Neural crest cell (in vitro differentiated cells): ENCODE measurements at regions not wholly inside any gene's neighbourhood (a gene's known extent, or its start where the extent isn't known, plus 50 kb on each side); places are given as distances from the start of the nearest gene placed in this dataset.

Experiments used
- DNase-seq: peaks from one replicate; pipeline ENCODE4 v3.0.0; 2021; ENCODE audit warnings: low read depth, mixed read lengths, low spot score
- H3K27ac Mint-ChIP-seq: one replicate; pipeline ENCODE4 v1.8.0; 2021; ENCODE audit warnings: mild to moderate bottlenecking, mixed read lengths; ENCODE audit not compliant: unreplicated experiment
- H3K27me3 Mint-ChIP-seq: 2 replicates; pipeline ENCODE4 v1.8.0; 2021; ENCODE audit warnings: low read depth, mild to moderate bottlenecking, mixed read lengths
- H3K36me3 Mint-ChIP-seq: 2 replicates; pipeline ENCODE4 v1.8.0; 2021; ENCODE audit warnings: low read depth, mild to moderate bottlenecking, mixed read lengths
- H3K4me1 Mint-ChIP-seq: 2 replicates; pipeline ENCODE4 v1.8.0; 2021; ENCODE audit warnings: mixed read lengths
- H3K4me3 Mint-ChIP-seq: one replicate; pipeline ENCODE4 v1.8.0; 2021; ENCODE audit warnings: mild to moderate bottlenecking, mixed read lengths
- H3K9me3 Mint-ChIP-seq: 2 replicates; pipeline ENCODE4 v1.8.0; 2021; ENCODE audit warnings: mixed read lengths
- TF ChIP-seq, protein P1 (sequence below): fragments of 200-600 bp; sonication (generic); conservative IDR thresholded peaks from 2 replicates; pipeline ENCODE4 v1.5.0; 2021; ENCODE audit warnings: antibody characterized with exemption, mild to moderate bottlenecking

DNA sequence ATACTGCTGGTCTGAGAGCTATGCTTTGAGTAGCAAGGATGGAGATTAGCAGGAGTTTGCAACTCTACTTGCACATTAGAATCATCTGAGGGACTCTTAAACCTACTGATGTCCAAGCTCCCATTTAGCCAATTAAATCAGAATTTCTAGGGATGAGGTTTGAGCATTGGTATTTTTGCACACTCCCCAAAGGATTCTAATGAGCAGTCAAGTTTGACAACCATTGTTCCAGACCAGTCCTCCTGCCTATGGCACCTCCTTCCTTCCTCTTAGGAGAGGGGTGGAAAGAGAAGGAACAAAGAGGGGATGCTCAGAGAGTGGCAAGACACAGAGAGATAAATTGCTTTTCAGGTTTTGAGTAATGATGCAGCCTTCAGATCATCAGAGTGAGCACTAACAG is 275.5 kb upstream of the ROPN1 start:
- Mint-ChIP-seq H3K36me3 (no peaks in the 10 kb centered on the region), H3K27ac (no peak overlapping the region), H3K4me3 (peak overlapping the region; percentile 24), H3K4me1 (peaks cover 52% of the 10 kb centered on the region), H3K9me3 (no peaks in the 10 kb centered on the region), H3K27me3 (no peaks in the 10 kb centered on the region)
- TF ChIP-seq, protein P1, sequence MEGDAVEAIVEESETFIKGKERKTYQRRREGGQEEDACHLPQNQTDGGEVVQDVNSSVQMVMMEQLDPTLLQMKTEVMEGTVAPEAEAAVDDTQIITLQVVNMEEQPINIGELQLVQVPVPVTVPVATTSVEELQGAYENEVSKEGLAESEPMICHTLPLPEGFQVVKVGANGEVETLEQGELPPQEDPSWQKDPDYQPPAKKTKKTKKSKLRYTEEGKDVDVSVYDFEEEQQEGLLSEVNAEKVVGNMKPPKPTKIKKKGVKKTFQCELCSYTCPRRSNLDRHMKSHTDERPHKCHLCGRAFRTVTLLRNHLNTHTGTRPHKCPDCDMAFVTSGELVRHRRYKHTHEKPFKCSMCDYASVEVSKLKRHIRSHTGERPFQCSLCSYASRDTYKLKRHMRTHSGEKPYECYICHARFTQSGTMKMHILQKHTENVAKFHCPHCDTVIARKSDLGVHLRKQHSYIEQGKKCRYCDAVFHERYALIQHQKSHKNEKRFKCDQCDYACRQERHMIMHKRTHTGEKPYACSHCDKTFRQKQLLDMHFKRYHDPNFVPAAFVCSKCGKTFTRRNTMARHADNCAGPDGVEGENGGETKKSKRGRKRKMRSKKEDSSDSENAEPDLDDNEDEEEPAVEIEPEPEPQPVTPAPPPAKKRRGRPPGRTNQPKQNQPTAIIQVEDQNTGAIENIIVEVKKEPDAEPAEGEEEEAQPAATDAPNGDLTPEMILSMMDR = no peak
- DNase-seq = no peak

GRCh38 chr3:124268355-124268754 is 276.4 kb upstream of the ROPN1 start:
- no peak overlapping the region for H3K4me3 Mint-ChIP-seq
- no peaks in the 10 kb centered on the region for H3K27me3 Mint-ChIP-seq
- no peaks in the 10 kb centered on the region for H3K36me3 Mint-ChIP-seq
- no peaks in the 10 kb centered on the region for H3K9me3 Mint-ChIP-seq
- H3K27ac Mint-ChIP-seq = peak overlapping the region; percentile 73
- H3K4me1 Mint-ChIP-seq = peaks cover 51% of the 10 kb centered on the region
- no peak for DNase-seq
- TF ChIP-seq, protein P1 = no peak

DNA sequence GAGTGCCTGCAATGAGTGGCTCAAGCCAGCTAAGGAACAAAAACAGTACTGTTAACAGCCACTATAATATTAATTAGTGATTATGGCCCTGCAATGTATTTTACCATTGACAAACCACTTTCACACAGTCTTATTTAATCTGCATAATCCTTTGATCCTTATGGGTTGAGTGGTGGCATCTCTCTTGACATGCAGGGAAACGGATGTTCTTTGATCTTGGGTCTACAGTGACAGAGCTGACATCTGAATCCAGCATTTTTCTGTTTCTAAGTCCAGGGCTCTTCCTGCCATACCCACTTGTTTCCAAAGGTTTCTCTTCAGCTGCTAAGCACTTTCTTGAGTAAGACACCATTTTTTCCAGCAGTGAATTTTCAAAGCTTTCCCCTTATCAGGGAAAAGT is 277.7 kb upstream of the ROPN1 start:
- Mint-ChIP-seq H3K4me3 (no peak overlapping the region), H3K4me1 (peaks cover 51% of the 10 kb centered on the region), H3K9me3 (no peaks in the 10 kb centered on the region), H3K36me3 (no peaks in the 10 kb centered on the region), H3K27ac (no peak overlapping the region), H3K27me3 (no peaks in the 10 kb centered on the region)
- TF ChIP-seq, protein P1 = no peak
- no peak for DNase-seq

DNA sequence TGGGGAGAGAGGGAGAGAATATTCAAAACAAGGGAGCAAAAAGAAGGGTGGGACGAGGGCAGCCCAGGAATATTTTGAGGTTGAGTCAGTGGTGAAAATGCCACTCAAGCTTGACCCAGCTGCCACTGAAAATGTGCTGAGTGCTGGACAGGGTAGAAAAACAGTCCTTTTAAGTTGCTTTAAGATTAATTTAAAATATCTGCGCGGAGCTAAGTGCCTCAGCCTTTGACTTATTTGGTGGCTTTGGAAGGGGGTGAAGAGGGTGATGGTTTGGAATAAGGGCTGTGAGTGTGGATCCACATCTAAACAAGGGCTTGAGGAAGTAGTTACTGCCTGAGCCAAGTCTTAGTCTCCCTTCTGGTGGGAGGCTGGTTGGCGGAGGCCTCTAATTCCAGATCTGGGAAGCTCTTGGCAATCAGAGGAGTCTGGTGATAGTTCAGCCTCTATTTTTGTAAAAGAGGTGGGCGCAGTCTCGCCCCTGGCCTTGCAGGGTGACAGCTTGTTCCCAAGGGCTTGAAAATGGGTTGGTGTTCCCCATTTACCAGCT is 280.8 kb upstream of the ROPN1 start:
- Mint-ChIP-seq H3K36me3 (no peaks in the 10 kb centered on the region), H3K27ac (peak overlapping the region; percentile 87), H3K27me3 (no peaks in the 10 kb centered on the region), H3K4me1 (peaks cover 47% of the 10 kb centered on the region), H3K4me3 (no peak overlapping the region), H3K9me3 (no peaks in the 10 kb centered on the region)
- TF ChIP-seq, protein P1 = no peak
- no peak for DNase-seq

DNA sequence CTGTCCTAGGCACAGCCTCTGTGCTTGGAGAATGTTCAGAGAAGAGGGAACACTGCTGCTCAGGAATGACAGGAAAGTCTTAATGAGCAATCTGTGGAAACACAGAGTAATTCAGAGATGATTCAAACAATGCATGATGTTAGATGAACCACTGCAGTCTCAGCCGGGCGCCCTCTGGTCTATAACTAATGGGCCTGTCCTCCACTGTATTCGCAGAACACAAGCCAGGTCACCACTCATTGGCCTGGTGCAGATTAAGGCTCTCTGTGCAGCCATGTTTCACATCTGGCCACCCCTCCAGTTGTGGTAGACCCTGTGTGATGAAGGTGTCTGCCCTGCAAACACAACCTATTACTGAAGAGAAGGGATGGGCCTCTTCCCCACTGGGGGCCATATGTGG is 281.7 kb upstream of the ROPN1 start:
- DNase-seq = no peak
- Mint-ChIP-seq H3K36me3 (no peaks in the 10 kb centered on the region), H3K27ac (no peak overlapping the region), H3K4me1 (peaks cover 42% of the 10 kb centered on the region), H3K4me3 (no peak overlapping the region), H3K27me3 (no peaks in the 10 kb centered on the region), H3K9me3 (no peaks in the 10 kb centered on the region)
- TF ChIP-seq, protein P1 = no peak
